GM19455 (cell line): ENCODE measurements at regions not wholly inside any gene's neighbourhood (a gene's known extent, or its start where the extent isn't known, plus 50 kb on each side); places are given as distances from the start of the nearest gene placed in this dataset.

Source experiments
- ATAC-seq: cut with Tn5 transposase; IDR thresholded peaks from one replicate; pipeline ENCODE4 v1.9.1; 2021; ENCODE audit not compliant: unreplicated experiment

DNA sequence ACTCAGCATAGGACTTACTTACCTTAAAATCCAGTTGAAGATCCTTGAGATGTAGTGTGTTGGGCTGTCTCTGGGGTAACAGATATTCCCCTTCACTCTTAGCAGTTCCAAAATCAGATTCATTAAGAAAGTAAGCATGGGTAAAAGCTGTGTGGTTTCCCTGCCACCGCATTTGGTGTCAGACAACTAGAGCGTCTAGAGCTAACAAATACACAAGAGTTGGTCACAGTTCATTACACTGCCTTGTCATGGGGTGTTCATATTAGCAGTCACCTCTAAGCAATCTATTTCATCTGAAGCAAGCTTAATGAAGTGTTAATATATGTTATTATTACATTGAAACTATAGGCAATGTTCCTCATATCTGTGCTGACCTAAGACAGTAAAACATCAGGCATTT, 342.8 kb downstream of the PPARGC1A start:
- no peak for ATAC-seq

GRCh38 chr4:23539969-23540569, 349.8 kb downstream of the PPARGC1A start:
- no peak for ATAC-seq

DNA sequence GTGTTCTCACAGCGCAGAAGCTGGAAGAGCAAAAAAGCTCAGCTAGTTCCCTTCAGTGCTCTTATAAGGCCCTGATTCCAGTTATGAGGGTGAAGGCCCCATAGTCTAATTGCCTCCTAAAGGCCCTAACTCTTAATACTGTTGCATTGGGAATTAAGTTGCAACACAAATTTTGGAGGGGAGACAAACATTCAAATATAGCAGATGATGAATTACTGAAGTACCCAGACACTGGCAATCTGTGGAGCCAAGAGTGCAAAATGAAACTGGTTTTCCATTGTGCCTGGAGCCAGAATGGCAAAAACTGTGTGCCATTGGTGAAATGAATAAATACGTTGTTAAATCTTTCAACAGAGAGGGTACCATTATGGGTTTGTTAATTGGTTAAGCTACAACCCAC, 356.0 kb downstream of the PPARGC1A start:
- no peak for ATAC-seq

- no peak for ATAC-seq
Observed at GRCh38 chr4:23516716-23517115, 373.1 kb downstream of the PPARGC1A start.

DNA sequence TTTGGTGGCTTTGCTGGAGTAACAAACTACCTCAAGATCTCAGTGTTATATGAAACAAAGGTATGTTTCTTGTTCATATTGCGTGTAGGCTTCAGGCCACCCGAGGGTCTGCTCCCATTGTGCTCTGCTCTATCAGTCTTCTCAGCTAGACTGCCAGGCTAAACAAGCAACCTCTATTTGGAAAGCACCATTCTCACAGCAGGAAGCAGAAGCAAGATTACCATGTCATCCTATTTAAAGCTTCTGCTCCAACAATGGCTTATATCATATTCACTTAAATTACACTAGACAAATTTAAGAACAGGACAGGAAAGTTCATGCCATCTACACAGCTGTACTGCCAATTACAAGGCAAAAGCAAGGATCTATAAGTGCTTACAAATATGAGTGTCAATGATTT, 385.8 kb downstream of the PPARGC1A start:
- no peak for ATAC-seq

GRCh38 chr4:23500894-23501449, 388.9 kb downstream of the PPARGC1A start:
- no peak for ATAC-seq

DNA sequence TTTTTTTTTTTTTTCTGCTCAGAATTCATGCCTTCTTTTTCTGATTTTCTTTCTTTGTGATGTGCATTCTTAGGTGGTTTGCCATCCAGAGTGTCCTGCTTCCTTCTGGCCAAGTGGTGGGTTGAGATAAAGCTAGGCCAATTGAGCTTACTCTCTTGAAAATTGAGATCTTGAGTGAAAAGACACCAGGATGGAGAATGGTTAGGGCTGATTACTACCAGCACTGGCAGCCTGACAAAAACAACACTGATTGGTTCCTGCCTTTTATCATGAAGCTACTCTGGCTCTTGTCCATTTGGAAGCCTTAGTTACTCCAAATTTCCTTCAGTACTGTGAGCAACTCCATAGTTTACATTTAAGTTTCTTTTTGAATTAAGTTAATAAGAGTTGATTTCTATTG, 404.0 kb downstream of the PPARGC1A start:
- ATAC-seq = no peak

- no peak for ATAC-seq
Observed at GRCh38 chr4:23484689-23485088, 405.2 kb downstream of the PPARGC1A start.

DNA sequence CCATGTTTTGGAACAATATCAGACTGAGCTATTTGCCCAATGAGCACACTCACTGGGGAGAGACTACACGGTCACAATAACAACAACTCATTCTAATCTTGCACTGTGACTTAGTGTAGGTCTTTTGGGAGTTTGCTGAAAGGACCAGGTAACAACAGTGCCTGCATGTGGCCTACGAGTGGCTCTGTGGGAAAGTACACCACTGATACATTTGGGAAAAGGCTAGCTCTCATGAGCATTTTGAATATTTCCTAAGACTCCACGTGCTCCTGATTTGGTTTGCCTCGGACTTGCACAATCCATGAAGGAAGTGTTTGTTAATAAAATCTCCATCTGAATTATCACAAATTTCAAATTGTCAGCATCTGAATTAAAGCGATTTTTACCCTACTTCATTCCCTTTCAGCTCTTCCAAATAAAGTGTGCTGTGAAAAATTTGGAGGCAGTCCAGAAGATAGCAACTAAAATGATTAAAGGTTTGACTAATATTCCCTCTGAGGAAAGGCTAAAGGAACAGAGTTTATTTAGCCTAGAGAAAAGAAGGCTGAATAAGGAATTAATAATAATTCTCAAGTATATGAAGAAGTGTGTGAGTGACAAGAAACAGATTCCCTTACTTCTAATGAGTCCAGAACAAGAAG, 406.4 kb downstream of the PPARGC1A start:
- ATAC-seq = no peak

DNA sequence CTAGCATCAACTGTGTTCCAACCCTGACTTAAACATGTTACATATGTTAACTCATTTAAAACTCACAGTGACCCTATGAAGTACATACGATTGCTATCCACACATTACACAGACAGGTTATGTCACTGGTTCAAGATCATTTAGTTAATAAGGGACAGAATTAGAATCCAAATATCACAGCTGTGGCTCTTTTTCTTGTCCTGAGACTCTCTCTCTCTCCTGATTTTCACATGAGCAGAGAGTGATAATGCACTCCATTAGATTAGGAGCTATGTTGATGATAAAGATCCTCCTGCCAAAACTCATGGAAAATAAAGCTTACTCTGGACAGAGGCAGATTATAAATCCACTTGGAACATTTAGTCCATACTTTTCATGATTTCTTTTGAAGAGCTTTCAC, 408.3 kb downstream of the PPARGC1A start:
- ATAC-seq = no peak

DNA sequence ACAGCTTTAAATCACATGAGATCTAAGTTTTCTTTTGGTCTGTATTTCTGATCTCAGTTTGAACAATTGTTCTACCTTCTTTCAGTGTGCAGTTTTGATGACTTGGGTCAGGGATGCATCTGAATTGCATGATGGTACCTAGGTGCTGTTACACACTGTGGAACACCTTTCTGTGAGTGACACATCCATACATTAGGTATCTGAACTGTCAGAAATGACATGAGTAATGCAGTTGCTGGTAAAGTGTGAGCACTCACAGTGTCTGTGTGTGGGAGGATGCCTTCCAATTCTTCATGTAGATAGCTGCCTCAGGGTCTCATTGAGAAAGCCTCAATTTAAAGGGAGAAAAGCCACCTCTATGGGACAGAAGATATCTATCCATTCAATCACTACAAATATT, 411.9 kb downstream of the PPARGC1A start:
- no peak for ATAC-seq

DNA sequence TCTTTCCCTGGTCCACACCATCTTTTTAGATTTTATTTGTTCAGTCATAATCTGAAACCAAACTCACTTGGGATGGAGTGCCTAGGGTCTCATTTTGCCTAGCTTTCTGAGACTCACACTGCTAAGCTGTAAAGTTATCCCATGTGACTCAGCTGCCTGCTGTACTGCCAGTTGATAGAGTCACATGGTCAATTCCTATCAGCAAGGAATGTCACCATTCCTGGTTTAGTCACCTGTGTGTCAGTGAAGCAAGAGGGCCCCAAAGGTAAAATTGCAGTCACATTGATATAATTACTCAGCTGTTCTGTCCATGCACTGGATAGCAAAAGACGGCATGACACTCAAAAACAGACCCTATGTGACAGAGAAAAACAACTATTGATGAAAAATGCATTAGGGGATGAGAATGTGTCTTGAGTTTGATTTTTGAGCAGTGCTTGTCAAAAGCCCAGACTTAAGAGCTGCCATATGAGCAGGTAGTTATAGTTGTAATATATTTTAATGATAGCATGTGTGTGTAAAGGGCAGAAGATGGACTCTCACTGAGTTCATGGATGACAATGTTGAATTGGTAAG, 413.2 kb downstream of the PPARGC1A start:
- no peak for ATAC-seq

GRCh38 chr4:23463071-23463470, 426.8 kb downstream of the PPARGC1A start:
- ATAC-seq = no peak

DNA sequence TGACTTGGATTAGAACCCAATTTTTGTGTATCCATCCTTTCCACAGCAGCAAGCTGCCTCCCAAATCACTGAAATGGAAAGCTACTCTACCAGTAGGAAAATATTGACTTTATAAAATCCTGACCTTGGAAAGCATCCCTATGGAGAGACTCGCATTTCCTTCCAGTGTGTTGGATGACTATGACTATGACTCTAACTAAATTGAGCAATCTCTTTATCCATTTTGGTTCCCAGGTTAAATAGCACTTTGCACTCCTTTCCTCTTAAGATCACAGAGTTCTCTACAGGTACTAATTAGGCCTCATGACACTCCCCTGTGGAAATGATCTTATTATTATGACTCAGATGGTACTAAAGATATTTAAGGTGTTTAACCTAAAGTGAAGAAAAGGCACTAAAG, 431.8 kb downstream of the PPARGC1A start:
- ATAC-seq = no peak

DNA sequence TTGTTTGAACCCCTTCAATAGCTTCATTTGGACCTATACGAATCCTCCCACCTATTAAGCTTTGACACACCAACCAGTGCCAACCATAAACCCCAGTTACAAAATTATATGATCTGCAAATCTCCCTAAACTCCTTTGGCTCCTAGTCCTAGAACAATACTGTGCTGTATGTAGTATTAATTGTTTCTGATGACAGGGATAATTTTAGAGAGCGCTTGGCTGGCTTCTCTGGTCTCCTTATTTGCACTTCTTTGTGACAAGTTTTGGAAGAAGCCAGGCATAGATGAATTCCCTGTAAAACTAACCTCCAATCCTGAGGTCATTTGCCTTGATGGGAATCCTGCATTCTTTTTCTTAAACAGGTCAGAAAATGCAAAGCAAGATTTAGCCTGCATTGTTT, 433.0 kb downstream of the PPARGC1A start:
- no peak for ATAC-seq

DNA sequence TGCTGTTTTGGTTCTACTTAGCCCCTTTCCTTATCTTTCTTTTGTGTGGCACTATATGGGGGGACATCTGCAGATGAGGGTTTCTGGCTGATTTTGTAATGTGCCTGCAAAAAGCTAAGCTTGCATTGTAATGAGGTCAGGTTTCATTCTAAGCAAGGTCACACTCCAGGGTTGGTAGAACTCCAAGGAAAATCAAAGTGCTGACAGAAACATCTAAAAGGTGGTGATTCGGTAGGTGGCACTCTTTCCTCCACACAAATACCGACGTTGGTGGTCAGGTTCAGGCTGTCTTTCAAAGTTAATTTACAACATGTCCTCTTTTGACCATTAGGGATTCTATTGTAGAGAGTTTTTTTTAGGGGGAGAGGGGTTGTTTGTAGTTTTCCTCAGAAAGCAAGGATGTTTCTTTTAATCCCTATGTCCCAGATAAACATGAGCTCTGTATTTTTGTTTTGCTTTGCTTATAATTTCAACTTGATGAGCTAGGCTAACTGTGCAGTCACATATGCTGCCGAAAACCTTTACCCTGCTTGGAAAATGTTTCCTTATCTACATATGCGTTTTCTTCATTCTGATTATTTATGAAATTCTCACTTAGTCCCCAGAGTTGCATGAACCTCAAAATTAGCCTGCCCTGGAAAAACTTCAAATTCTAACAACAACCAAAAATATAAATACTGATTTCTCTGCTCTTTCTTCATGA, 434.2 kb downstream of the PPARGC1A start:
- no peak for ATAC-seq

DNA sequence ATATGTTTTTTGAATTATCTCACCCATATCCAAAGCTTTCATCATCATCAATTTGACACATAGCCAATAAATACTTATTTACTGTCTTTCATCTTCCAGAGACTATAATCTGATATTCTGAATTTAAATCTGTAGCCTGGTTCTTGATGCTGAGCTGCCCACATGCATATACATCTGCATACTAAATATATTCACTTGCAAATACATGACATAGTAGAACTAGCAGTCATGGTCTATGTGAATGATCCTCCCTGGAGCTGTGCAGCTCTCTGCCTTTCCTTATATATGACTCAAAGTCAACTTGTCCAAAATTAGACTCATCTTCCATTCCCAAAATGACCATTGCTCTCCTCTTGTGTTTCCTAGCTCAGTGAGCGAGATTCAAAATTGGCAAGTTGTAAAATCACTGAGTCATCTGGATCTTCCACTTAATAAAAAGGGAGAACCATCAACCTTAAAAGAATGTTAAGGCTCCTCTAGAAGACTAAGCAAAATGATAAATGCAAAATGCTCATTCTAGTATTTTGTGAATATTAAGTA, 448.2 kb downstream of the PPARGC1A start:
- no peak for ATAC-seq

DNA sequence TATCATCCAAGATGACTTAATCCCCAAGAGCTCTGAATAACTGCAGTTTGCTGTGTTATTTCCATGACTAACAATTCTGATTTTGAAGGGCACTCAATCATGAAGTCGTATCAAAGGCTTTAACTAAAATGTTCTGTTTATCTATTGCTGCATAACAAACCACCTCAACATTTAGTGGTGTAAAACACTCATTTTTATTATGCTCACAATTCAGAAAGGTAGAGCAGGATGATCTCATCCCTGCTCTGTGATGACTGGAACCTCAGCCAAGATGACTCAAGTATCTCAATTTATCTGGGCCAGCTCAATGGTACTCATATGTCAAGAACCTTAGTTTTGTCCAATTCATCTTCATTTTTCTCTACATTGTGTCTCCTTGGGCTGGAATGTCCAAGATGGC, 451.1 kb downstream of the PPARGC1A start:
- no peak for ATAC-seq

DNA sequence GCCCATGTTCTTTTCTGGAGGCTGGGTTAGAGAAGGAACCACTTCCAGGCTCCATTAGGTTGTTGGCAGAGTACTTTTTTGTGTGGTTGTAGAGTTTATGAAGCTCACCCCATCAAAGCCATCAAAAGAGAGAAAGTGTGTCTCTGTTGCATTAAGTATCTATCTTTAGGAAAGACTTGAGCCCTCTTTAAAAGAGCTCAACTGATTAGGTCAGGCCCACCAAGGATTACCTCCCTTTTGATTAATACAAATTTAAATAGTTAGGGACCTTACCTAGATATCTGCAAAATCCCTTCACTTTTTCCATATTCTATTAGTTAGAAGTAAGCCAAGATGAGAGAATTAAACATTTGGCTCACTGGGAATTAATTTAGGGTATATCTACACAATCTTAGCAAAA, 460.4 kb downstream of the PPARGC1A start:
- no peak for ATAC-seq

DNA sequence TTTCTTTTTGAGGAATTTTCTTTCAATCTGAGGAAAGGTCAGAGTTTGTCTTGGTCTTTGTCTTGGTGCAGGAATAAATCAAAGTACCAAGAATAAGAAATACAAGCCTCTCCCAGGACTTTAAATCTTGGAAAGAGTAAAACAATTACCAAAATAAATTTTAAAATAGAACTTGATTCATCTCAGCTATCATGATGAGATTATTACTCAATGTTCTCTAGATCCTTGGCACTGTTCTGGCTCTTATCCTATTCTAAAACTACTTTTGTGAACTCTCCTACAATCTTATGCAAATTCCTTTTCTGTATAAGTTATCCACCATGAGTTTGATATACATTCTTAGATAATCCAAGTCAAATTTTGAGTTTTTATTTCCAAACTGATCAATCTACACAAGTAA, 464.3 kb downstream of the PPARGC1A start:
- no peak for ATAC-seq

DNA sequence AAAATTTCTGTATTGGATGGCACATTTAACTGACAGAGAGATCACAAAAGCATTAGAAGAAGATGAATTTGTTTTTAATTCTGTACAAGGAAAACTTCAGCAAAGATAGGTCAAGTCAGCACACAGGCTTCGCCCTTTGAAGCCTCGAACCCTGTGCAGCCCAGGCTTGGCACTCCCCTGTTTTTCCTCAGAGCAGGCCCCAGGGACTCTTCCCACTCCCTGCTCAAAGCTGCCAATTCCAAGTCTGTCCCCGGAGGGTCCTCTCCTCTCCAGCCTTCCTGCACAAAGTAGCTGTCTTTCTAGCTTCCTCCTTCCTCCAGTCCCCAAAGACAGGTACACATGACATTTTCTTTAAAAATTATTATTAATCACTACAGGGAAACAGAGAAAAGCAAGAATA, 466.3 kb downstream of the PPARGC1A start:
- ATAC-seq = no peak

GRCh38 chr4:23422878-23423277, 467.0 kb downstream of the PPARGC1A start:
- no peak for ATAC-seq
